ENCODE measurements at regions not wholly inside any gene's neighbourhood (a gene's known extent, or its start where the extent isn't known, plus 50 kb on each side); places are given as distances from the start of the nearest gene placed in this dataset.
"Not testable (repeated sequence)": the region's sequence is repeated elsewhere in the genome, so short reads cannot be mapped to it uniquely, and the experiment has no call there.

- H2BK20ac ChIP-seq (ENCODE audit: low read length); H2BK15ac ChIP-seq (ENCODE audit: low read length); H2BK5ac ChIP-seq (ENCODE audit: low read depth, low read length); FAIRE-seq; CTCF ChIA-PET (ENCODE audit: partially characterized antibody); H3K9ac ChIP-seq (replicated peaks in 1 of 4; ENCODE audit: extremely low read depth in 1 of 4, low read depth in 3 of 4, low read length in 3 of 4); H3K27me3 ChIP-seq (replicated peaks in 1 of 4; ENCODE audit: control insufficient read depth in 3 of 4, extremely low read depth in 1 of 4, insufficient read depth in 3 of 4, low read length in 3 of 4); H3K18ac ChIP-seq (ENCODE audit: extremely low read depth, low read length); H2AFZ ChIP-seq (ENCODE audit: low read length); H3K79me2 ChIP-seq (ENCODE audit: control insufficient read depth in 1 of 2, insufficient read depth in 2 of 2, low read length in 2 of 2); H3K23me2 ChIP-seq (ENCODE audit: low read depth, low read length); H4K5ac ChIP-seq (ENCODE audit: insufficient read length, low read depth, low read length); H4K8ac ChIP-seq (ENCODE audit: extremely low read depth, insufficient read depth, low read length); H3K23ac ChIP-seq (ENCODE audit: insufficient read length); H3K27ac ChIP-seq (ENCODE audit: low read depth, low read length); H2BK12ac ChIP-seq (ENCODE audit: low read depth, low read length); H4K20me1 ChIP-seq (replicated peaks in 1 of 2; ENCODE audit: control insufficient read depth in 1 of 2, insufficient read depth in 2 of 2, low read length in 2 of 2); H3K4ac ChIP-seq (replicated peaks; ENCODE audit: insufficient read length, low read depth, low read length); H3K4me3 ChIP-seq (ENCODE audit: extremely low read depth in 1 of 4, insufficient read depth in 2 of 4, low read depth in 3 of 4, low read length in 4 of 4); DNase-seq (ENCODE audit: low read depth in 1 of 2, low spot score in 2 of 2); H3K56ac ChIP-seq (replicated peaks; ENCODE audit: insufficient read length, low read depth, low read length); H4K91ac ChIP-seq (replicated peaks; ENCODE audit: insufficient read length, low read length); H2BK120ac ChIP-seq (replicated peaks; ENCODE audit: low read depth, low read length); H3K79me1 ChIP-seq (ENCODE audit: low read depth, low read length); H2AK5ac ChIP-seq (ENCODE audit: low read depth, low read length); H3K4me1 ChIP-seq (replicated peaks in 1 of 4; ENCODE audit: control insufficient read depth in 3 of 4, insufficient read depth in 4 of 4, low read length in 3 of 4); H3K36me3 ChIP-seq (ENCODE audit: control insufficient read depth in 2 of 4, insufficient read depth in 4 of 4, low read length in 3 of 4); H3K4me2 ChIP-seq (ENCODE audit: insufficient read depth in 1 of 2, low read depth in 2 of 2, low read length in 2 of 2); POLR2A ChIA-PET (ENCODE audit: partially characterized antibody); H3K14ac ChIP-seq (ENCODE audit: insufficient read length): not testable (repeated sequence)
- peaks cover 0 to 33% of the 10 kb centered on the region in 2 experiments; a peak in 1 of 4 replicates for H3K9me3 ChIP-seq (ENCODE audit: insufficient read depth in 2 of 2, low read depth in 1 of 2, low read length in 1 of 2)
- WGBS, 2 experiments (ENCODE audit: extremely low coverage in 1 of 2, insufficient coverage in 1 of 2, insufficient read length in 1 of 2, insufficient replicate concordance in 2 of 2, low coverage in 1 of 2, low lambda C conversion rate in 2 of 2, missing lambda C conversion rate in 1 of 2), result no CpG with 5 or more reads among the region's 12 CpGs
These were observed 309.3 kb downstream of the TP53TG3F start for GRCh38 chr16:33768710-33769109.

GRCh38 chr16:33769180-33769846 is 309.9 kb downstream of the TP53TG3F start:
- H3K79me2 ChIP-seq (ENCODE audit: control insufficient read depth in 1 of 2, insufficient read depth in 2 of 2, low read length in 2 of 2); H2BK5ac ChIP-seq (ENCODE audit: low read depth, low read length); H3K79me1 ChIP-seq (ENCODE audit: low read depth, low read length); H3K23ac ChIP-seq (ENCODE audit: insufficient read length); H3K18ac ChIP-seq (ENCODE audit: extremely low read depth, low read length); H4K20me1 ChIP-seq (replicated peaks in 1 of 2; ENCODE audit: control insufficient read depth in 1 of 2, insufficient read depth in 2 of 2, low read length in 2 of 2); H3K9ac ChIP-seq (replicated peaks in 1 of 4; ENCODE audit: extremely low read depth in 1 of 4, low read depth in 3 of 4, low read length in 3 of 4); H2BK12ac ChIP-seq (ENCODE audit: low read depth, low read length); H3K56ac ChIP-seq (replicated peaks; ENCODE audit: insufficient read length, low read depth, low read length); H3K4ac ChIP-seq (replicated peaks; ENCODE audit: insufficient read length, low read depth, low read length); H3K4me3 ChIP-seq (ENCODE audit: extremely low read depth in 1 of 4, insufficient read depth in 2 of 4, low read depth in 3 of 4, low read length in 4 of 4); H4K91ac ChIP-seq (replicated peaks; ENCODE audit: insufficient read length, low read length); H2BK20ac ChIP-seq (ENCODE audit: low read length); H2BK15ac ChIP-seq (ENCODE audit: low read length); H3K36me3 ChIP-seq (ENCODE audit: control insufficient read depth in 2 of 4, insufficient read depth in 4 of 4, low read length in 3 of 4); CTCF ChIA-PET (ENCODE audit: partially characterized antibody); DNase-seq (ENCODE audit: low read depth in 1 of 2, low spot score in 2 of 2); H3K4me2 ChIP-seq (ENCODE audit: insufficient read depth in 1 of 2, low read depth in 2 of 2, low read length in 2 of 2); H3K23me2 ChIP-seq (ENCODE audit: low read depth, low read length); POLR2A ChIA-PET (ENCODE audit: partially characterized antibody); H3K14ac ChIP-seq (ENCODE audit: insufficient read length); H2AFZ ChIP-seq (ENCODE audit: low read length); H4K5ac ChIP-seq (ENCODE audit: insufficient read length, low read depth, low read length); H3K27me3 ChIP-seq (replicated peaks in 1 of 4; ENCODE audit: control insufficient read depth in 3 of 4, extremely low read depth in 1 of 4, insufficient read depth in 3 of 4, low read length in 3 of 4); H2BK120ac ChIP-seq (replicated peaks; ENCODE audit: low read depth, low read length); H3K27ac ChIP-seq (ENCODE audit: low read depth, low read length); FAIRE-seq; H4K8ac ChIP-seq (ENCODE audit: extremely low read depth, insufficient read depth, low read length); H3K4me1 ChIP-seq (replicated peaks in 1 of 4; ENCODE audit: control insufficient read depth in 3 of 4, insufficient read depth in 4 of 4, low read length in 3 of 4); H2AK5ac ChIP-seq (ENCODE audit: low read depth, low read length): not testable (repeated sequence)
- WGBS, 2 experiments (ENCODE audit: extremely low coverage in 1 of 2, insufficient coverage in 1 of 2, insufficient read length in 1 of 2, insufficient replicate concordance in 2 of 2, low coverage in 1 of 2, low lambda C conversion rate in 2 of 2, missing lambda C conversion rate in 1 of 2), result 93% methylated on average over 7 of the region's 25 CpGs; no CpG with 5 or more reads in 1 of the 2 experiments
- H3K9me3 ChIP-seq (ENCODE audit: insufficient read depth in 2 of 2, low read depth in 1 of 2, low read length in 1 of 2), result peaks cover 0 to 33% of the 10 kb centered on the region in 2 experiments; a peak in 1 of 4 replicates
